Spleen (tissue), 11 donors: ENCODE measurements at regions not wholly inside any gene's neighbourhood (a gene's known extent, or its start where the extent isn't known, plus 50 kb on each side); places are given as distances from the start of the nearest gene placed in this dataset.

Source experiments
- DNase-seq: peaks from one replicate; pipeline ENCODE4 v3.0.0-alpha.2; 2020
- H3K27ac ChIP-seq, 8 donors: fragments of 200-600 bp; sonication (generic) in 7 of 8; 1 replicate in 4 of 8; 2 replicates in 4 of 8; pipeline versions ENCODE4 v1.5.0 to v1.8.0; 2016 to 2021; ENCODE audit warnings: inconsistent platforms in 4 of 8, mild to moderate bottlenecking in 4 of 8, moderate library complexity in 1 of 8
- H3K27me3 ChIP-seq, 7 donors: fragments of 200-600 bp; sonication (generic) in 6 of 7; replicated peaks in 1 of 7; 1 replicate in 4 of 7; 2 replicates in 3 of 7; pipeline versions ENCODE4 v1.5.0 to v1.8.0; 2016 to 2021; ENCODE audit warnings: inconsistent platforms in 3 of 7, mild to moderate bottlenecking in 1 of 7
- H3K36me3 ChIP-seq, 6 donors: fragments of 200-600 bp; sonication (generic) in 5 of 6; 1 replicate in 4 of 6; 2 replicates in 2 of 6; pipeline versions ENCODE4 v1.5.0 to v1.8.0; 2016 to 2021; ENCODE audit warnings: inconsistent platforms in 2 of 6
- H3K4me1 ChIP-seq, 6 donors: fragments of 200-600 bp; sonication (generic) in 5 of 6; 1 replicate in 3 of 6; 2 replicates in 3 of 6; pipeline versions ENCODE4 v1.5.0 to v1.8.0; 2016 to 2021; ENCODE audit warnings: inconsistent platforms in 3 of 6
- H3K4me3 ChIP-seq, 8 donors: fragments of 200-600 bp; sonication (generic) in 7 of 8; 1 replicate in 4 of 8; 2 replicates in 4 of 8; pipeline versions ENCODE4 v1.5.0 to v1.8.0; 2016 to 2021; ENCODE audit warnings: inconsistent platforms in 4 of 8, mild to moderate bottlenecking in 4 of 8, moderate library complexity in 2 of 8
- H3K9me3 ChIP-seq, 8 donors: fragments of 200-600 bp; sonication (generic) in 7 of 8; 1 replicate in 4 of 8; 2 replicates in 4 of 8; pipeline versions ENCODE4 v1.5.0 to v1.8.0; 2016 to 2021; ENCODE audit warnings: inconsistent platforms in 4 of 8
- POLR2A ChIP-seq, 3 donors: fragments of 450-650 bp; IDR thresholded peaks; one replicate each; pipeline ENCODE4 v1.5.1; 2017; ENCODE audit warnings: antibody characterized with exemption in 3 of 3, mild to moderate bottlenecking in 1 of 3
- POLR2AphosphoS5 ChIP-seq, 3 donors: sonication (generic); formaldehyde crosslinking; IDR thresholded peaks; one replicate each; pipeline ENCODE4 v1.5.1; 2017; ENCODE audit warnings: antibody characterized with exemption in 3 of 3
- WGBS, 5 donors: extraction: QIAGEN DNeasy Blood & Tissue Kit in 3 of 5; methylation state at CpG; one replicate each; pipeline versions ENCODE4 v1.1.5 to v1.1.7; 2013 to 2018; 5-methylcytosine and 5-hydroxymethylcytosine counted together
- intact Hi-C: fragments of 100-400 bp; cut with DNase I; formaldehyde crosslinking; loops from one replicate; pipeline ENCODE4 v1.15.0; 2023; ENCODE audit warnings: low total_unique reads
- TF ChIP-seq, protein P1 (sequence below), 11 experiments: fragments of 200-600 bp in 7 of 11; fragments of 450-650 bp in 4 of 11; sonication (generic) in 4 of 11; IDR thresholded peaks in 8 of 11; conservative IDR thresholded peaks in 3 of 11; 1 replicate in 7 of 11; 2 replicates in 4 of 11; pipeline versions ENCODE4 v1.4.0 to v1.8.0; 2016 to 2021; ENCODE audit warnings: antibody characterized with exemption in 11 of 11, inconsistent platforms in 4 of 11, mild to moderate bottlenecking in 1 of 11
- donor health status: healthy with polysubstance abuse.
- donor health status: DM: no; HTN: no; CAD: no; lungs with moderate emphysema.
- donor health status: DM: no; HTN: no; CAD: no.
- donor health status: Bipolar disorder and iron deficiency.
- donor health status: healthy.
- donor health status: DM: no; HTN: no; CAD: no.
- donor health status: DM: yes; HTN: yes; CAD: no.

DNA sequence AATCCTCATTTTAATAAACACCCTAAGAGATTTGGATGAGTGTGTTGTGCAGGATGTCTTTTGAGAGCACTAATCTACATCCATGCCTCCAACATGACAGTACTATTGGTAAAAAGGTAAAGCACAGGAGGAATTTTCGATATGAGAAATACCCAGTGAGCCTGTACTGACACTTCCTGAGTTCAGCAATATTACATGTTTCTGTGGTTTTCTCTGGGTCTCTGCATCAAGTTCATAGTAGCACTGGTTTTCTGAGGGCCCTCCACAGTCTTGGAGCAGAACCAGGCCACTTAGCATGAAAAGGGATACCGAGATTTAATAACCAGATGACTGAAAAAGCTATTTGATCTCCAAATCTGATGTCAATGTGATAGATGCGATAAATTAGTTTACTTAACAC is 524.1 kb downstream of the TMEM38B start:
- 59 to 70% (median 65%) methylated on average over 3 of the region's 3 CpGs for WGBS, 5 donors
- no peak for TF ChIP-seq POLR2A (IDR thresholded peaks at IDR 0.05)
- no peak for TF ChIP-seq POLR2AphosphoS5 (IDR thresholded peaks at IDR 0.05)
- TF ChIP-seq, protein P1, sequence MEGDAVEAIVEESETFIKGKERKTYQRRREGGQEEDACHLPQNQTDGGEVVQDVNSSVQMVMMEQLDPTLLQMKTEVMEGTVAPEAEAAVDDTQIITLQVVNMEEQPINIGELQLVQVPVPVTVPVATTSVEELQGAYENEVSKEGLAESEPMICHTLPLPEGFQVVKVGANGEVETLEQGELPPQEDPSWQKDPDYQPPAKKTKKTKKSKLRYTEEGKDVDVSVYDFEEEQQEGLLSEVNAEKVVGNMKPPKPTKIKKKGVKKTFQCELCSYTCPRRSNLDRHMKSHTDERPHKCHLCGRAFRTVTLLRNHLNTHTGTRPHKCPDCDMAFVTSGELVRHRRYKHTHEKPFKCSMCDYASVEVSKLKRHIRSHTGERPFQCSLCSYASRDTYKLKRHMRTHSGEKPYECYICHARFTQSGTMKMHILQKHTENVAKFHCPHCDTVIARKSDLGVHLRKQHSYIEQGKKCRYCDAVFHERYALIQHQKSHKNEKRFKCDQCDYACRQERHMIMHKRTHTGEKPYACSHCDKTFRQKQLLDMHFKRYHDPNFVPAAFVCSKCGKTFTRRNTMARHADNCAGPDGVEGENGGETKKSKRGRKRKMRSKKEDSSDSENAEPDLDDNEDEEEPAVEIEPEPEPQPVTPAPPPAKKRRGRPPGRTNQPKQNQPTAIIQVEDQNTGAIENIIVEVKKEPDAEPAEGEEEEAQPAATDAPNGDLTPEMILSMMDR (IDR thresholded peaks at IDR 0.05 in 8 of 11, conservative IDR thresholded peaks at IDR 0.05 in 3 of 11) = no peak
- intact Hi-C loops = no loop called here
- no peaks in the 10 kb centered on the region for H3K27me3 ChIP-seq
- H3K36me3 ChIP-seq = no peaks in the 10 kb centered on the region
- no peak for DNase-seq
- H3K9me3 ChIP-seq = no peaks in the 10 kb centered on the region
- H3K4me1 ChIP-seq = no peaks in the 10 kb centered on the region
- no peak overlapping the region for H3K27ac ChIP-seq
- H3K4me3 ChIP-seq = no peak overlapping the region

DNA sequence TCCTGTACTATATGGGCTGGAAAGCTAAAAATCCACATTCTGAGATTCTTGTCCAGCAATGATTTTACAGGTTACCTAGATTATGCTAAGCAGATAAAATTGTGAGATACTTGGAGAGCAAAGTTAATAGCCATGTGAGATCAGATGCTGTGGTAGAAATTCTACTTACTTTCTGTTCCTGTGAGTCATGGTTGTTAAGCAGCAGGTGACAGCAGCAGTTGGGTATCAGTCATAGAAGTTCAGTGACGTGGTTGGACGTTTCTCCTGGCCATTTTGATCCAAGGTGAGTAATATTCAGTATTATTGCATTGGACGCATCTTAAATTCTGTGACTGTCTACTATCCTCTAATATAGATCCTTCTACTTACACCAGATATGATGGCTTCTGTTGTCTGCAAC is 524.5 kb downstream of the TMEM38B start:
- intact Hi-C loops = no loop called here
- Histone ChIP-seq H3K4me1 (no peaks in the 10 kb centered on the region), H3K36me3 (no peaks in the 10 kb centered on the region), H3K4me3 (no peak overlapping the region), H3K27me3 (no peaks in the 10 kb centered on the region), H3K9me3 (no peaks in the 10 kb centered on the region), H3K27ac (no peak overlapping the region)
- DNase-seq = no peak
- WGBS, 5 donors = 64 to 83% (median 70%) methylated on average over 3 of the region's 3 CpGs
- TF ChIP-seq, protein P1 (IDR thresholded peaks at IDR 0.05 in 8 of 11, conservative IDR thresholded peaks at IDR 0.05 in 3 of 11) = no peak
- TF ChIP-seq POLR2AphosphoS5 (IDR thresholded peaks at IDR 0.05) (no peak), POLR2A (IDR thresholded peaks at IDR 0.05) (no peak)

DNA sequence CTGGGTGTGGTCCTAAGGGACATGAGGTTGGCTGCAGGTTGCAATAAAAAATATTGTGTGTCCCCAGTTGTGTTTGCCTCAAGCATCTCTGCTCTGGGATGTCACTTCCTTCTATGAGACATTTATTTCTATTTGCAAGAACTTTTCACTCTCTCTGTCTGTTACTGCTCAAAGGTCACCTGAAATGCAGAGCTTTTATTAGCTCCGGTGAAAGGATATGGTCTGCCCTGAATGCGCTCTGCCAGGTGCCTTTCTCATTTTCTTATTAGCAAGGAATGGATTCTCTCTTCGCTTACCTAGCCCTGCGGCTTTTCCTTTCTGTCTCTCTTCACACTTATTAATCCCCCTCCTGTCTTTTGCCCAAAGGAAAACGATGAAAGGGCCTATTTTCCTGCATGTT is 526.1 kb downstream of the TMEM38B start:
- no peak overlapping the region for H3K27ac ChIP-seq
- H3K4me1 ChIP-seq = no peaks in the 10 kb centered on the region
- H3K4me3 ChIP-seq = no peak overlapping the region
- no peaks in the 10 kb centered on the region for H3K36me3 ChIP-seq
- intact Hi-C loops = loop anchor here (10.0 kb wide), 1 partner anchor 104 kb away; no protein-coding TSS in a partner anchor
- no peaks in the 10 kb centered on the region for H3K9me3 ChIP-seq
- no peaks in the 10 kb centered on the region for H3K27me3 ChIP-seq
- no peak for DNase-seq
- TF ChIP-seq, protein P1 (IDR thresholded peaks at IDR 0.05 in 8 of 11, conservative IDR thresholded peaks at IDR 0.05 in 3 of 11) = no peak
- TF ChIP-seq POLR2A (IDR thresholded peaks at IDR 0.05) (no peak), POLR2AphosphoS5 (IDR thresholded peaks at IDR 0.05) (no peak)
- 80 to 95% (median 85%) methylated on average over 5 of the region's 5 CpGs for WGBS, 5 donors

GRCh38 chr9:106228861-106229260 is 534.5 kb downstream of the TMEM38B start:
- H3K36me3 ChIP-seq = no peaks in the 10 kb centered on the region
- intact Hi-C loops = loop anchor here (10.0 kb wide), 1 partner anchor 96 kb away; no protein-coding TSS in a partner anchor
- no peaks in the 10 kb centered on the region for H3K4me1 ChIP-seq
- TF ChIP-seq POLR2AphosphoS5 (IDR thresholded peaks at IDR 0.05) (no peak), POLR2A (IDR thresholded peaks at IDR 0.05) (no peak)
- TF ChIP-seq, protein P1 (IDR thresholded peaks at IDR 0.05 in 8 of 11, conservative IDR thresholded peaks at IDR 0.05 in 3 of 11) = no peak
- 64 to 76% (median 67%) methylated on average over 3 of the region's 3 CpGs for WGBS, 5 donors
- H3K4me3 ChIP-seq = no peak overlapping the region
- H3K27ac ChIP-seq = no peak overlapping the region
- no peaks in the 10 kb centered on the region for H3K27me3 ChIP-seq
- DNase-seq = no peak
- H3K9me3 ChIP-seq = no peaks in the 10 kb centered on the region
